Hematopoietic multipotent progenitor cell treated with erythropoietin and hydrocortisone succinate and interleukin-3 and kit ligand, for 4 days (in vitro differentiated cells): ENCODE measurements at regions not wholly inside any gene's neighbourhood (a gene's known extent, or its start where the extent isn't known, plus 50 kb on each side); places are given as distances from the start of the nearest gene placed in this dataset.
"Not testable (repeated sequence)": the region's sequence is repeated elsewhere in the genome, so short reads cannot be mapped to it uniquely, and the experiment has no call there.

Experiments
- DNase-seq: peaks from one replicate; pipeline ENCODE4 v3.0.0-alpha.2; 2015

DNA sequence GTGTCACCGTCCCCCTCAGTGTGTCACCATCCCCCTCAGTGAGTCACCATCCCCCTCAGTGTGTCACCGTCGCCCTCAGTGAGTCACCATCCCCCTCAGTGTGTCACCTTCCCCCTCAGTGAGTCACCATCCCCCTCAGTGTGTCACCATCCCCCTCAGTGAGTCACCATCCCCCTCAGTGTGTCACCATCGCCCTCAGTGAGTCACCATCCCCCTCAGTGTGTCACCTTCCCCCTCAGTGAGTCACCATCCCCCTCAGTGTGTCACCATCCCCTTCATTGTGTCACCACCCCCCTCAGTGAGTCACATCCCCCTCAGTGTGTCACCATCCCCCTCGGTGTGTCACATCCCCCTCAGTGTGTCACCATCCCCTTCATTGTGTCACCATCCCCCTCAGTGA lies 486.1 kb upstream of the SALL3 start:
- DNase-seq: not testable (repeated sequence)

DNA sequence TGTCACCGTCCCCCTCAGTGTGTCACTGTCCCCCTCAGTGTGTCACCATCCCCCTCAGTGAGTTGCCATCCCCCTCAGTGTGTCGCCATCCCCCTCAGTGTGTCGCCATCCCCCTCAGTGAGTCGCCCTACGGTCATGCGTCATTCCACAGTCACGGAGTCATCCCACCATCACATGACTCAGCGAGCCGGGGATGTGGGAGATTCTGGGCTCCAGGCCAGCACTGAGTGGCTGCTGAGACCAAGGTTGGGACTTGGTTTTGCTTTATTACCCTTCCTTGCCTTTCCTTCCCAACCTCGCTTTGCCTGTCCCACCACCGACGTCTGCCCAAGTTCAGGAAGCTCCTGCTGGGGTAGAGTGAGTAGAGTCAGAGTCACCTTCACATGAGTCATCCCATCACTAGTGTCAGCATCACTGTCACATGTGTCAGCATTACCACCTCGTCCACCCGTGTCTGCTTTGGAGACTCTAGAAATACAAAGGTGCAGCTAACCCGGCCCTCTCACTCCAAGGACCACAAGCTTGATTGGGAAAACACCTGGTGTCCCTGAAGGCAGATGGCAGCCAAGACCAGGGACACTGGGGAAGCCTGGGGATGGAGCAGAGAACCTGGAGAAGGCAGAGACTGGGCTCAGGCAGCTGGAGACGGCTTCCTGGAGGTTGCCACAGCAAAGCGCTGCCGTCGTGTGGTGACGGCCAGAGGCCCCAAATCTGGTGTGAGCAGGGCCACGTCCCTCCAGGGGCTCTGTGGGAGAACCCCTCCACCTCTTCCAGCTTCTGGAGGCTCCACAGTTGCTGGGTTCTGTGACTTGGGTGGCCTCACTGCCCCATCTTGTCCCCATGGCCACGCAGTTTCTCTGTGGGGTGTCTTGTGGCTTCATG lies 485.2 kb upstream of the SALL3 start:
- DNase-seq: no peak

DNA sequence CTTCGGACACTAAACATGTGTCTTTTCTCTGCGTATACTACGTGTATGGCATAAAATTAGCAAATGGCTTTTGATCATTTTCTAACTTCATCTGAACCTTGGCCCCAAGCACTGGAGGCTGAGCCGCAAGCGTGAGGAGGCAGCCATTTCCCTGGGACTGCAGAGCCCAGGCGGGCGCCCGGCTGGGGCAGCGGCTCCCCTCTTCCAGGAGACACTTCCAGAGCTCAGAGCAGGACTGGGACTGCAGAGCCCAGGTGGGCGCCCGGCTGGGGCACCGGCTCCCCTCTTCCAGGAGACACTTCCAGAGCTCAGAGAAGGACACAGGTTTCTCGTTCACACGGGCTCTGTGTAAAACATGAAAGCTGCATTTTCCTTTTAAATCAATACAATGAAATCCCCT lies 484.1 kb upstream of the SALL3 start:
- no peak for DNase-seq

DNA sequence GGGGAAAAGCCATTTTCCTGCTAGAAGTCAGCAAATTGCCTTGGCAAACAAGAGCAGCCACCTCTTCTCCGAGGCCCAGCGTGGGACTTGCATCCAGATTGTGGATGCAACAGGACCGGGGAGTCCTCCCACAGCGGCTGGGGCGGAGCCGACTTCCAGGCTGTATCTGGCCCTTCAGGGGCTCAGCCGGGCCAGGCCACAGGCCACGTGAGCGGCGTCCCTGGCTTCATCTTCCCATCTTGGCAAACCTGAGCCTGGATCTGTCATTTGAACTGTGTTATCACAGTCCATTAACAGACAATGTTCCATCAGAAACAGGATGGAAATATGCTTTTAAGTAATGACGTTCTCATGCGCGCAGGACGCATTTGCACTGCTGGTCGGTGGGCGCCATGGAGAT lies 483.5 kb upstream of the SALL3 start:
- no peak for DNase-seq

DNA sequence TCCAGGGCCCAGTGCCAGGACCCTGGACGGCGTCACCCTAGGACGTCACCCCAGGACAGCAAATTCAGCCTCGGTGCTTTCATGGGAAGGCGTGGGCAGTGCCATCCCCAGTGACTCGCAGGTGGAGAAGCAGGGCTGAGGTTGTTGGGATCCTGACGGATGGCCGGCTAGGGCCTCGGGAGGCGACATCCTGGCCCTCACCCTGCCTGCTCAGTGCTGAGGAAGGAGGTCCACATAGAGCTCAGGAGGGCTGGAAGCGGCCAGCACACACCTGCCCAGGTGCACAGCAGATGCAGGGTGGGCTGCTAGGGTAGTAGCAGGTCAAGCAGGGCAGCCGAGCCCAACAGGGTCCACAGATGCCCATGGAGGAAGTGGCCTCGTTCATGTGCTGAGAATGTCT lies 482.0 kb upstream of the SALL3 start:
- DNase-seq: no peak

DNA sequence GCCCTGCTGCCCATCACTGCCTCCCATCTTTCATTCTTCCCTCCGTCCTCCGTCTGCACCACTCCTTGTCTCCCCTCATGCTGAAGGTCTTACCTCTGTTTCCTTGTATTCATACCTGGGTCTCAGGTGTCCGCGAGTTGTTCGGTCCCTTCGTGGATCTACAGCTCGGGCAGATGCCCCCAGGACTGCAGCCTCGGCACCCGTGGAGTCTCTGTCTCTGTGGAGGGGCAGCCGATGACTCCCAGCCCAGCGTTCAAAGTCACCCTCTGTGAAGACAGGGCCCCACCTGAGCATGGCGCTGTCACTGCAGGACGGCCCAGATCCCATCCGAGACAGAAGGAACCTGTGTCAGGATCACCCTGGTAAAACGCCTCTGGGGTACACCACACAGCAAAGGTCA lies 480.0 kb upstream of the SALL3 start:
- no peak for DNase-seq

DNA sequence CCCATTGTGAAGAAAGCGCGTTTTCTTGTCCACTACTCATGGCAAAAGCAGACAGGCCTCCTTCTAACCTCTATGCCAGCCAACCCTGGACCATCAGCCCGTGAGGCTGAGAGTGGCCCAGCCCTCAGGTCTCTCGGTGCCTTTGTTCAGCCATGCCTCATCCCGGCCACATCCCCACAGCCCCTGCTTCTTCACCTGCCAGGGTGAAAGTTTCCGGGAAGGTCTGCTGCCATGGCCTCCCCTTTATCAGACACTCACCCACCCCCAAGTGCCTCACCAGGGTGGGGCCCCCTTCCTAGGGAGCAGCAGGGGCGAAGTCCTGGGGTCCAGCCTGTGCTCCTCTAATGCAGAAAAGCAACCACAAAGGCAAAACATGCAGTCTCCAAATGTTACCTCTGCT lies 478.4 kb upstream of the SALL3 start:
- no peak for DNase-seq

DNA sequence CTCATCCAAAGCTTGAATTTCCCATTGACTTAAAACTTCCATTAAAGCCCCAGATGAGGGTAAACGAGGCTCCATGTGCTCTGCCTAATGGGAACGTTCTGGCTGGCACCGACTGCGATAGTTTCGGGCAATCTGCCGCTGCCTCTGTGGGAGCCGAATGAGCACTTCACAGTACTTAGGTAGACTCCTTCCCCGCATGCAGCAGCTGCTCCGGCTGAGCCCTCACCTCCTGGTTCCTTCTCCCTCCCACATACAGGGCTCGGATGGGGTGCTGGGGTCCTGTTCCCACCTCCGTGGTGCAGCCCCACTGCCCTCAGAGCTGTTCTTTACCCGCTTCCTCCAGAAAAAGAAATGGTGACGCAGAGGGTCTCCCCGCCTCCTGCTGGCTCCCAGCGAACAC lies 476.5 kb upstream of the SALL3 start:
- DNase-seq: no peak

DNA sequence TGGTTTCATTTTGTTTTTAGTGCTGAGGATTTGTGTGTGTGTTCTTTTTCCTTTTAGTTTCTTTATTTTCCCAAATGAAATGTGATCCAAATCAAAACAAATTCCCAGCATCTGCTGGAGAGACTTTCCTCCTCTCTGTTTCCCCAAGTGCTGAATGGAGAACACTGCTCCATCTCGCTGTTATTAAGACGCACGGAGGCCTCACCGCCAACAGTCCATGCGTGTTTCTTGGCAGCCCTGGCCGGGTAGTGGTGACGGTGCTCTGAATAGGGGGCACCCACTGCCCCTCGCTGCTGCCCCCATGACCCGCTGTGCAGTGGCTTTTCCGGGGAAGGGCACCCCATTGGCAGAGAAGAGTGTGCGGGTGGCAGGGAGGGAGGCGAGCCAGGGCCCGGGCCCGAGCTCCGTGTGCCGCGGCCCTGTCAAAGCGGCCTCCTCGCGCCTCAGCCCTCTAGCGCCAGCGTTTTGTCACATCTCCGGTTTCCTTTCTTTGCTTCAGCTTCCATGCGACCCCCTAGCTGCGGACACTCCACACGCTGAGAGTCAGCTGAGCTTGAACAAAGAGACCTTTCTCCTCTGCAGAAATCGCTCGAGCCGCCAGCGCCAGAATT lies 473.7 kb upstream of the SALL3 start:
- no peak for DNase-seq

DNA sequence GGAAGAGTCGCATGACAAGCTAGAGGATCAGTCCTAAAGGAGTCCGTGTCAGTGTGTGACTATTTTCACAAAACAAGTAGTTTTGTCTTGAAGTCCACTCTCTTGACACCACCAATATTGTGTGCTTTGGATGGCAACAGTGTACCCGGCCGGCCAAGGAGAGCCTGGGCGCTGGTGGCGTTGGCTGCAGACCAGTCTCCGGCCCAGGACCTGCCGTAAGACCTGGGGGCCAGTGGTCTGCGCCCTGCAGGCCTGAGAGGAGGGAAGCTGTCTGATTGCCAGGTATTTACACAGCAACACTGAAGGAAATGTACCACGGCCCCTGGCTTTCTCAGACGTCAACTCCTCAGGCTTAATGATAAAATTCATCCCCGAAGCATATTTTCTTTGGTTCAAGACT lies 472.4 kb upstream of the SALL3 start:
- no peak for DNase-seq

DNA sequence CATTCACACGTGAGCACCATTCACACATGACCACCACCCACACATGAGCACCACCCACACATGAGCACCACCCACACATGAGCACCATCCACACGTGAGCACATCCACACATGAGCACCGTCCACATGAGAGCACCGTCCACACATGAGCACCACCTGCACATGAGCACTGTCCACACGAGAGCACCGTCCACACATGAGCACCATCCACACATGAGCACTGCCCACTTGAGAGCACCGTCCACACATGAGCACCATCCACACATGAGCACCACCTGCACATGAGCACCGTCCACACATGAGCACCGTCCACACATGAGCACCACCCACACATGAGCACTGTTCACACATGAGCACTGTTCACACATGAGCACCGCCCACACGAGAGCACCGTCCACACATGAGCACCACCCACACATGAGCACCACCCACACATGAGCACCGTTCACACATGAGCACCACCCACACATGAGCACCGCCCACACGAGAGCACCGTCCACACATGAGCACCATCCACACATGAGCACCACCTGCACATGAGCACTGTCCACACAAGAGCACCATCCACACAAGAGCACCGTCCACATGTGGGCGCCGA lies 471.3 kb upstream of the SALL3 start:
- not testable (repeated sequence) for DNase-seq

DNA sequence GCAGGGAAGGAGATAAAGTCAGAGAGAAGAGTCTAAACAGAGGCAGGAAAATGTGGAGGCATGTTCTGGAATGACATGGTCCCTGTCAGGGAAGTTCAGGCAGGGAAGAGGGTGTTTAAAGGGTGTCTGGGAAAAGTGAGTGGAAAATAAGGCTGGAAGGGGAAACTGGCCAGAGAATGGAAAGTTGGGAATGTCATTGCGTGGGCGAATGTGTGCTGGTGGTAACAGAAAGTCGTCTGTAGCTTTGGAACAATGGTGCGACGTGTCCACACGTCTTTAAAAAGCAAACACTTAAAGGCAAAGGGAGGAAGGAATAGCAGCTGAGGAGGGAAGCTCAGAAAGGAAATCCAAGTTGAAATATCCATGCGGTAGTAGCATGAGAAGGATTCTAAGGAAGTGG lies 469.5 kb upstream of the SALL3 start:
- DNase-seq: no peak

DNA sequence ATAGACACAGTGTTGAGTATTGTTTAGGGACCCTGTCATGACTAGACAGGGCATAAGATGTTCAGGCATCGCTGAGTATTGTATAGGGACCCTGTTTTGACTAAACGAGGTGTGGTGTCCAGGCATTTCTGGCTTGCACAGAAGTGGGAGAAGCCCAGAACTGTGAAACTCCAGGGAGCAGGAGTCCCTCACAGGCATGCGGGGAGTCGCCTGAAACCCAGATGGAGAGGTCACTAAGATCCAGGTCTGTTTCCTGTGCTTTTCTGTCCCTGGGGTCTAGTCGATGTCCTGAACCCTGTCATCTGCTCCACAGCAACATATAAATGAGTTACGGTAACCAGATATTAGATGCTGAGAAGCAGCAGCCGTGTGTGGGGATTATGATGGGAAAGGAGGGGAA lies 469.0 kb upstream of the SALL3 start:
- no peak for DNase-seq

DNA sequence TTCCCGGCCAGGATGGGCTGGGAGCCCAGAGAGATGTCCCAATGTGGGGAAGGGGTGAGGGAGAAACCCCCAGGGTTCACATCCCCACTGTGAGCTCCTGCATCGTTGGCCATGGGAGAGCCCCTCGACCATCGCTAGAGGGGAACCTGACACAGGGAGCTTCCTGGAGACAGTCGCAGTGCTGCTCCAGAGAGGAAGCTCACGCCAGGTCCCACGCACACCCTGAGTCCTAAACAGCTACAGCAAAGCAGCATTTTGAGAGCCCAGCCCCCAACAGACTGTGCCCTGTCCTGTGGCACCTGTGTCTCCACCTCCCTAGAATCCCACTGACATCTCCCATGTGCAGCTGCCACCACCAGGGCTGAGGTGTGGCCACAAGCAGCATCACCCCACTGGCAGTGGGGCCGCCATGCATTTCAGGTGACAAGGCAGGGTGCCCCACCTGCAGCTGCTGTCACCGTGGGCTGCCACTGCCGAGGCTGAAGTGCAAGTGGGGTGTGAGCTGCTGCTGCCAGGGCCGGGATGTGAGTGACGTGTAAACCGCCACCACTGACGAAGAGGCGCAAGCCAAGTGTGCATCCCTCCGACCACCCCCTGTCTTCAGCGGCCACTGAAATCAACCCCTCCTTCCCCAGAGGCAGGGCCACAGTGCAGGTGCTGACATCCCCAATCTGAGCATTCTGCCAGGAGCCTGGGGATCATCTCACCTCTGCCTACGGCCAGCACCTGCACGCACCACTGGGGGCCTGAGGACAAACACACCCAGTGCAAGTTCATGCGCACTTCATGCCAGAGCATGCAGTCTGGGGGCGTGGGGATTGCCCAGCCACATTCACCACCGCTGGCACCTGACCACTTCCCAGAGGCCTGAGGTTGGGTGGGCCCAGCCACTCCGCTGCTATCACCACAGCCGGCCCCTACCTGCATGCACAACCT lies 467.7 kb upstream of the SALL3 start:
- DNase-seq: no peak

DNA sequence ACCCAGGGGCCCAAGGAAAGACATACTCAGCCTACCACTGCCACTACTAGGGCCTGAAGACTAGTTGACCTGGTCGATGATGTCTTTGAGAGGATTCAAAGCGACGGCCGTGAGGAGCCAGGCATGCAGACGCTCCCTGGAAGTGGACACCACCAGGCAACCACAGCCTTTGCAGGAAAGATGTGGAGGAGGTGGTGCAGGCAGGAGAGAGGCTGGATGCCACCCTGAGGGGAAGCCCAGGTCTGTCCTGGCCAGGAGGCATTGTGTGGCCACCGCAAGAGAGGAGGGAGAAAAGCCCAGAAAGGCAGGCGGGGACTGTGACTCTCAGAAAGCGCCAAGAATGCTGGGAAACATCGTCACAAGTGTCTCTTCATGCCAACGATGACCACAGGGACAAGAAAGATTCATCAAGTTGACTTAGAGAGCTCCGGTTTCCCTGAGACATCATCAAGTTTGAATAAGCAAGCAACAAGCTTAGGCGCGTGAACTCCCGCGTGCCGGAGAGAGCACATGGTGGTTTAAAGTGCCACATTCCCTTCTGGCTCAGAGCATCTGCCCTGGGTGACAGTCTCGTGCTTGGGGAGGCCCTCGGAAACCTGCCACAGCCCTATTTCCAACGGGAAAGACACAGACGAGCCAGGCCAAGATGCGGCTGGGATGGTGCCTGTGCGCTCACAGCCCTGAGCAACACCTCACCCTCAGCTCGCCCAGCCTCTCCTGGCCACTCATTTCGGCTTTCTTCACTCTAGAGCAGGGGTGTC lies 464.5 kb upstream of the SALL3 start:
- DNase-seq: no peak

DNA sequence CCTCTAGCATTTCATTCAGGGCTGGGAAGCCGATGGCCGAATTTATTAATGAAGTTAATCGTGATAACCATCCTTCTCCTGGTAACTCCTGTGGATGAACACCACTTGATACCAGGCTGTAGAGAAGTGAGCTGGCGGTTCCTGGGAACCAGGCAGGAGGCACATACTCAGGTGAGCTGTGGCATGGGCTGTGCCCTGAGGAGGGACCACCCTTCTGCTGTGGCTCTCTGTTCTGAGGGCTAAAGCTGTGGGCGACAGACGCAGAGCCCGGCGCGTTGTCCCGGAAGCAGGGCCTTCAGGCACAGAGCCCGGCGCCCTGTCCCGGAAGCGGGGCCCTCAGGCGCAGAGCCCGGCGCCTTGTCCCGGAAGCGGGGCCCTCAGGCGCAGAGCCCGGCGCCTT lies 462.3 kb upstream of the SALL3 start:
- no peak for DNase-seq

DNA sequence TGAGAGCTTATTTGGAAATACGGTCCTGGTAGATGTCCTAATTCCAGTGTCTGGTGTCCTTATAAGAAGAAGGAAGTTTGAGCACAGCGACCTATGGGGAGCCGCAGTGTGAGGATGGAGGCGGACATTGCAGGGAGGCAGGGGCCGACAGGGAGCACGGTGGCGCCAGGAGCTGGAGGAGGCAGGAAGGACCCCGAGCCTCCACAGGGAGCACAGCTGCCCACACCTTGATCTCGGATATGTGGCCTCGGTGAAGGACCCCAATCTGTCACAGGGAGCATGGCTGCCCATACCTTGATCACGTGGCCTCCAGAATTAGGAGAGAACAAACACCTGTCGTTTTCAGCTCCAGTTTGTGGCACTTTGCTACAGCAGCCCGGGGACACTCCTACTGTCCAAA lies 461.6 kb upstream of the SALL3 start:
- DNase-seq: no peak

DNA sequence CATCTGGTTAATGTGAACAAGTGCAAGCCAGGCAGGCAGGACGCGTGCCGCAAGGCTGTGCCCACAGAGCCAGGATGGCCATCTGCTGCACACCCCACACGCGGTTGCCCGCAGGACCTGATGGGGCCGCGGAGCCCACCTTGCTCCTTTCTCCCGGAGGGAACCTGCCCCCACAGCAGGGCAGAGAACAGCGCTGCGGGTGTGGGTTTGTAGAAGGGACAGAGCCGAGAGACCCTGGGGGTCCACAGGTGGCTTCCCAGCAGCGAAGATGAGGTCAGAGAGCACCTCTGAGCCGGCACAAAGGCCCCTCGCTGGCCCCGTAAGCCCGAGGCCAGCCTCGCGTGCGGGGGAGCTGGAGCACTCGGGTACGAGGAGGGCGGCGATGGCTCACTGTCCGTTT lies 460.8 kb upstream of the SALL3 start:
- no peak for DNase-seq

DNA sequence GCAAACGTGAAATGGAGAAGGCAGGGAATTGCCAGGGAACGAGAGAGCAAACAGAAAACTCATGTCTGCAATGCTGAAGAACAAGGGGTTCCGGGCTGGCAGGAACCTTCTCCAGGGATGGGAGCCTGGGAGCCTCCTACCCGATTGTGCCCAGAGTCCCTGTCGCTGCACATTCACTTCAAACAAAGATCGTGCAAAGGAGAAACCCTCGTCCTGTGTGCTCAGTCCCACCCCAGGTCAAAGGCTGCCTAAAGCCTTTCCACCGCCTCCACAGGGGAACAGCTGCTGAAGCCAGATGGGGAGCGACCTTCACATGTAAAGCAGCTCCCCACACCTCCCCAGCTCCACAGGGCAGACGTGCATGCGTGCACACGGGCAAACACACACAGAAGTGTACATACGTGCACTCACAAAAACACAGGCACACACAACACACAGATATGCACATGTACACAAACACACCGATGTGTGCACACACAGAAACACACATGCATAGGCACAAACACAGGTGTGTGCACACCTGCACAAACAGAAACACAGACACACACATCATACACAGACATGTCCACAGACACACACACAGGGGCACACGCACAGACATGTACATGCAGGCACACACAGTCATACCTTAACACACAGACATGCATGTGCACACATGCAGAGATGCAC lies 460.1 kb upstream of the SALL3 start:
- no peak for DNase-seq

DNA sequence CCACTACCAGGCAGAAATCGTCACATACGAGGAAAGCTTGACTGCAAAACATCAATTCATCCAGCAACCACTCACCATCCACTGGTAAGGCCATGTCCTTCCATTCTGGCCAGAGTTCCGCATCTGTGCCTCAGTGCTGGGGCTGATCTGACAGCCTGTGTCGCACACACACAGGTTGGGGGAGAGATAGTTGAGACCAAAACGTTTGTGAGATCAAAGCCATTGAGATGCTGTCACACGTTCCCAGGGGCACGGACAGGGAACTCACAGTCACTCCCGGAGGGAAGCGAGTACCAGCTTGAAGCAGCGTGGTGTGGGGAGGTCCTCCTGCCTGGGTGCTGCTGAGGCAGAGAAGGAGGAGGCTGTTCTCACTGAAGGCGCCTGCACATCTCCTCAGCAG lies 458.5 kb upstream of the SALL3 start:
- DNase-seq: no peak

DNA sequence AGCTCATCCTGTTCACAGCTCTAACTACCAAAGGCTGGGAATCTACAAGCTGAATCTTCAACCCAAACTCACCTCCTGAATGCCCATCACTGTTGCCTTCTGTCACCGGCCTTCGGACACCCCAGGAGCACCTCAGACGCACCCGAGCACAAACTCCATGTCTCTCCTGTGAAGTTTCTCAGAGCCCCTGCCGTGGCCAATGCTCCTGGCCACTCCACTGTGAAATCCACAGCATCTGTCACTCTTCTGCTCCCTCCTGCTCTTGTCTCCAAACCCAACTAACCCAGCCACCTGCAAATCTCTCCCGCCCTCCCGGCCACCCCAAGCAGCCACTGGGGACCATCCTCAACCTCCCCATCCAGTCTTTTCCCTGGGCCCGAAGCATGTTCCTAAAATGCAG lies 457.9 kb upstream of the SALL3 start:
- no peak for DNase-seq

DNA sequence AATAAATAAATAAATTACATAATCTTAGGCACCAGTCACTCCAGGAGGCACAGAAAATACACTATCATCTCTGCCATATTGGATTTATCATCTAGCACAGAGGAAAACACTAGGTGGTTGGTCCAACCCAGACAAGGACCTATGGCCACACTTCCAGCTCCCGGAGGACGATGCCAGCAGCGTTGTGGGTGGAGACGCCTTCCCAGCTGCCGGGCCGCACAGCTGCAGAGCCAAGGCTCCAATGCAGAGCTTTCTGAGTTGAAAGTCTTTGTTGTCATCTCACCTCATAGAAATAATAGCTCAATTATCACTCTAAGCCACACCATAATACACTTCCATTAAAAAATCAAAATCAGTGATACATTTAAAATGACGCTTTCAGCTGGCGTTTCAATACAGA lies 457.1 kb upstream of the SALL3 start:
- no peak for DNase-seq
